Activated naive CD4-positive, alpha-beta T cell (primary cell): ENCODE measurements at regions not wholly inside any gene's neighbourhood (a gene's known extent, or its start where the extent isn't known, plus 50 kb on each side); places are given as distances from the start of the nearest gene placed in this dataset.

Experiments used
- DNase-seq, 4 experiments: peaks; one replicate each; lab custom pipeline; 2025; lab: John Stamatoyannopoulos, UW

- DNase-seq, result no peak
Observed at GRCh38 chr1:234699795-234700665, 90.1 kb upstream of the IRF2BP2 start.

- no peak for DNase-seq
Observed at GRCh38 chr1:234698686-234699085, 88.7 kb upstream of the IRF2BP2 start.

- no peak for DNase-seq
Observed at GRCh38 chr1:234697741-234698140, 87.8 kb upstream of the IRF2BP2 start.

GRCh38 chr1:234697015-234697414 lies 87.0 kb upstream of the IRF2BP2 start:
- DNase-seq, result no peak

GRCh38 chr1:234696148-234696576 lies 86.2 kb upstream of the IRF2BP2 start:
- DNase-seq, result no peak

- DNase-seq, result no peak
Observed at GRCh38 chr1:234694661-234695060, 84.7 kb upstream of the IRF2BP2 start.

GRCh38 chr1:234692966-234693580 lies 83.1 kb upstream of the IRF2BP2 start:
- DNase-seq, result no peak

- no peak for DNase-seq
Observed at GRCh38 chr1:234691567-234691966, 81.6 kb upstream of the IRF2BP2 start.

- DNase-seq, result no peak
Observed at GRCh38 chr1:234690872-234691271, 80.9 kb upstream of the IRF2BP2 start.

- no peak for DNase-seq
Observed at GRCh38 chr1:234689236-234689635, 79.3 kb upstream of the IRF2BP2 start.

GRCh38 chr1:234687011-234687410 lies 77.0 kb upstream of the IRF2BP2 start:
- no peak for DNase-seq

GRCh38 chr1:234686035-234686434 lies 76.1 kb upstream of the IRF2BP2 start:
- DNase-seq, result no peak

- no peak for DNase-seq
Observed at GRCh38 chr1:234684856-234685255, 74.9 kb upstream of the IRF2BP2 start.

- no peak for DNase-seq
Observed at GRCh38 chr1:234683861-234684632, 74.1 kb upstream of the IRF2BP2 start.

- DNase-seq, result no peak
Observed at GRCh38 chr1:234683127-234683860, 73.3 kb upstream of the IRF2BP2 start.

GRCh38 chr1:234681990-234682389 lies 72.0 kb upstream of the IRF2BP2 start:
- no peak for DNase-seq

- no peak for DNase-seq
Observed at GRCh38 chr1:234681065-234681464, 71.1 kb upstream of the IRF2BP2 start.

GRCh38 chr1:234680331-234680904 lies 70.4 kb upstream of the IRF2BP2 start:
- no peak for DNase-seq

- DNase-seq, result peak in 1 of 4 experiments; percentile 32
Observed at GRCh38 chr1:234676103-234676594, 66.2 kb upstream of the IRF2BP2 start.

GRCh38 chr1:234675572-234675971 lies 65.6 kb upstream of the IRF2BP2 start:
- no peak for DNase-seq

- DNase-seq, result no peak
Observed at GRCh38 chr1:234675006-234675405, 65.0 kb upstream of the IRF2BP2 start.
